Skeletal muscle satellite cell (primary cell): ENCODE measurements at regions not wholly inside any gene's neighbourhood (a gene's known extent, or its start where the extent isn't known, plus 50 kb on each side); places are given as distances from the start of the nearest gene placed in this dataset.
A peak's percentile ranks its signal among the peaks of the same experiment; 100 is the strongest.

Source experiments
- H3K27me3 ChIP-seq: 2 replicates; pipeline ENCODE4 v1.7.0; 2013; ENCODE audit warnings: low read length; ENCODE audit not compliant: control insufficient read depth, insufficient read depth
- H3K36me3 ChIP-seq: 2 replicates; pipeline ENCODE4 v1.7.0; 2013; ENCODE audit warnings: mild to moderate bottlenecking, control low read depth, low read length; ENCODE audit not compliant: insufficient read depth
- H3K4me1 ChIP-seq: 2 replicates; pipeline ENCODE4 v1.7.0; 2013; ENCODE audit warnings: low read length; ENCODE audit not compliant: control insufficient read depth, insufficient read depth
- H3K4me2 ChIP-seq: 2 replicates; pipeline ENCODE4 v1.7.0; 2013; ENCODE audit warnings: mild to moderate bottlenecking, low read length
- H3K4me3 ChIP-seq: 2 replicates; pipeline ENCODE4 v1.7.0; 2013; ENCODE audit warnings: low read length
- H3K9ac ChIP-seq: 2 replicates; pipeline ENCODE4 v1.7.0; 2013; ENCODE audit warnings: mild to moderate bottlenecking, low read depth, low read length, moderate library complexity
- H3K9me3 ChIP-seq: replicated peaks from 2 replicates; pipeline ENCODE4 v1.7.0; 2013; ENCODE audit warnings: mild to moderate bottlenecking, control low read depth, low read length

GRCh38 chr13:50376895-50377575 lies 361.8 kb downstream of the KCNRG start:
- no peak overlapping the region for H3K4me2 ChIP-seq
- no peak overlapping the region for H3K9ac ChIP-seq
- peaks cover 3% of the 10 kb centered on the region for H3K27me3 ChIP-seq
- peaks cover 10% of the 10 kb centered on the region for H3K4me1 ChIP-seq
- no peaks in the 10 kb centered on the region for H3K36me3 ChIP-seq
- peaks cover 14% of the 10 kb centered on the region for H3K9me3 ChIP-seq
- no peak overlapping the region for H3K4me3 ChIP-seq

DNA sequence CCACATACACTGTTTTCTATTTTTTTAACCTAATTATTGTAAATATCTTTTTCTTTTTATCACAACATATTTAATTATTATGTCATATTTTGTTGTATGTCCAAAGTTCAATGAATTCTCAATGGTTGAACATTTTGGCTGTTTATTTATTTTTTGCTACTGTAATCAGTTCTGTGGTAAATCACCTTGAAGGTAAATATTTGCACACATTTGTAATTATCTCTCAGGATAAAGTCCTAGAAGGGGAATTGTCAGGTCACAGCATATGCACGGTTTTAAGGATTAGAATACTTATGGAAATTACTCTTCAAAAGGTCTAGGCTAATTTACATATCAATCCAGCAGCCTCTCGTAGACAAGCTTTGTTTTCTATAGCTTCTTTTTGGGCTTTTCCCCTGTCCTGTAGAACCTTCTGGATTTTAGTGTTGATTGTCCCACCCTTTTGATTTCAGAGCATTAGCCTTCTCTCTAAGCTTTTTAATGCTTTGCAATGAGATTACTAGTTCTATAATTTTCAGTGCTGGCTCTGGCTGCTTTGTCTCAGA lies 362.6 kb downstream of the KCNRG start:
- peaks cover 3% of the 10 kb centered on the region for H3K27me3 ChIP-seq
- no peak overlapping the region for H3K9ac ChIP-seq
- H3K9me3 ChIP-seq: peaks cover 14% of the 10 kb centered on the region
- H3K4me1 ChIP-seq: peaks cover 10% of the 10 kb centered on the region
- no peak overlapping the region for H3K4me3 ChIP-seq
- no peaks in the 10 kb centered on the region for H3K36me3 ChIP-seq
- no peak overlapping the region for H3K4me2 ChIP-seq

DNA sequence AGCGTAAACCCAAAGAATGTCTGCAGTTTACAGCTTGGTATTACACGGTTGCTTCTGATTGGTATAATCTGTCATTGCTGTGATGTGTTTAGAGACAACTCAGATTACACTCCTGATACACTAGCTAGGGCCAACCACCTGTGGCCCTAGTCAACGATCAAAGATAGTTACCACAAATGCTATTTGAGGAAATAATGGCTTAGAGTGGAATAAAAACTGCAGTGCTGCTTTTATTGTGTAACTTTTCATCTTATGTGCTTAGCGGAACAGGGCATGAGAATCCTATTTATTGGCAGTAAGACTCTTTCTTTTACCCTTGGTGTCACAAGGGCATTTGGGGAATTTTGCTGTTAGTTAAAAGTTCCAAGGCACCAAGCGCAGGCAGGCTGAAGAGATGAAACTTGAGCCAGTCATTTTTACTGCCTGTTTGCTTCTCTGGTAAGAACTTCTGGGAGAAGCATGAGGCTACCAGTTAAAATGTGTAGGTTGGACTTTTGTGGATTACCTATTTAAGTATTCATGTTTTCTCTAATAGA lies 363.3 kb downstream of the KCNRG start:
- peaks cover 14% of the 10 kb centered on the region for H3K9me3 ChIP-seq
- H3K4me2 ChIP-seq: no peak overlapping the region
- no peak overlapping the region for H3K4me3 ChIP-seq
- H3K36me3 ChIP-seq: no peaks in the 10 kb centered on the region
- peaks cover 3% of the 10 kb centered on the region for H3K27me3 ChIP-seq
- peaks cover 10% of the 10 kb centered on the region for H3K4me1 ChIP-seq
- H3K9ac ChIP-seq: no peak overlapping the region

DNA sequence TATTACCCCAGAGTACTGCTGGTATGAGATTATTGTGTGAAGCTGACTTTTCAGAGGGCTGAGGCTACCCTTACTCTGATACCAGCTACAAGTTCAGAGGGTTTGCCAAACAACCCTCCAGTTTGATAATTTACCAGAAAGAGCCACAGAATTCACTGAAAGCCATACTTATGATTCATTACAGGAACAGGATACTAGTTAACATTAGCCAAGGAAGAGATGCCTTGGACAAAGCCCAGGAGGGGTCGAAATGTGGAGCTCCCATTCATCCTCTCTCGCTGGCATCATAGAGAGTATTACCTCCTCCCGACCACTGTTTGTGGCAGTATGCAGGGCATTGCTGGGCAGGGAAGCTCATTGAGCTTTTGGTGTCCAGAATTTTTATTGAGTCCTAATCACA lies 364.3 kb downstream of the KCNRG start:
- Histone ChIP-seq H3K4me1 (peaks cover 10% of the 10 kb centered on the region), H3K4me2 (no peak overlapping the region), H3K36me3 (no peaks in the 10 kb centered on the region), H3K9ac (no peak overlapping the region), H3K9me3 (peaks cover 14% of the 10 kb centered on the region), H3K27me3 (peaks cover 3% of the 10 kb centered on the region), H3K4me3 (no peak overlapping the region)

GRCh38 chr13:50380905-50381304 lies 365.7 kb downstream of the KCNRG start:
- Histone ChIP-seq H3K4me2 (no peak overlapping the region), H3K9ac (no peak overlapping the region), H3K36me3 (no peaks in the 10 kb centered on the region), H3K27me3 (peaks cover 3% of the 10 kb centered on the region), H3K4me1 (peaks cover 13% of the 10 kb centered on the region), H3K4me3 (no peak overlapping the region), H3K9me3 (peaks cover 14% of the 10 kb centered on the region)

DNA sequence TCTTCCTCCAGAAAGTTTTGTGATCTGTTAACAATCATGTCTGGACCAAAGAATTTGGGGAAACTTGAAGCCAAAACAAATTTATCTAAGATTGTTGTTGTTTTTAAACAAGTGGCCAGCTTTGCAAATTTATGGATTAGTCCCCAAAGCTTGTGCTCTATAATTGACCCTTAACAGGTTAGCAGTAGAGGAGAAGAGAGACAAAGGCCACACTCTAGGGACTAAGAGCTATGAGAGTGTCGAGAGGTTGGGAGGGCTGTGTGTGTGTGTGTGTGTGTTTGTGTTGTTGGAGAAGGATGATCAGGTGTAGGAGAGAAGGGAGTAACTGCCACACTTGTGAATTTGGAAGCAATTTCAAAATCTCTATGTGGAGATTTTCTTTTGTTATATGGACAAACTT lies 367.3 kb downstream of the KCNRG start:
- H3K4me3 ChIP-seq: no peak overlapping the region
- H3K4me2 ChIP-seq: no peak overlapping the region
- peaks cover 29% of the 10 kb centered on the region for H3K4me1 ChIP-seq
- H3K36me3 ChIP-seq: no peaks in the 10 kb centered on the region
- H3K27me3 ChIP-seq: peaks cover 3% of the 10 kb centered on the region
- no peak overlapping the region for H3K9ac ChIP-seq
- H3K9me3 ChIP-seq: peaks cover 14% of the 10 kb centered on the region

DNA sequence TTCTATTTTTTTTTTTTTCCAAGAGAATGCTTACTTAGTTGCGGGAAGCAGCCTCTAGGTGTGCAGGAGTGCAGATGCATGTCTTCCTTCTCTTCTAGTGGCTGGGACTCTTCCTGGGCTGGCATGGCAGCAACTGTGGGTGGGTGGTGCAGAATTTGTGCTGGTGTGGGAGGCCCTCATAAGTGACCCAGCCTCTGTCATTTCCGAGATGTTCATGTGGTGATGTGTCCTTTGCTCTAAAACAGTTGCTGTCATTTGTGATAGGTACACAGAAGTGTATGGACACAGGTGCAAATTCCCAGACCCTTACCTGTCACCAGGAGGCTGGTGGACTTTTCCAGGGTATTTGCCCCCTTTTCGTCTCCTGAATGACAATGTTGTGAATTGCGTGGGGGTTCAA lies 367.7 kb downstream of the KCNRG start:
- Histone ChIP-seq H3K9me3 (peaks cover 14% of the 10 kb centered on the region), H3K4me2 (no peak overlapping the region), H3K36me3 (no peaks in the 10 kb centered on the region), H3K4me3 (no peak overlapping the region), H3K27me3 (peaks cover 3% of the 10 kb centered on the region), H3K4me1 (peaks cover 34% of the 10 kb centered on the region), H3K9ac (no peak overlapping the region)

GRCh38 chr13:50384724-50385123 lies 369.5 kb downstream of the KCNRG start:
- Histone ChIP-seq H3K9me3 (peaks cover 14% of the 10 kb centered on the region), H3K9ac (no peak overlapping the region), H3K4me2 (no peak overlapping the region), H3K36me3 (no peaks in the 10 kb centered on the region), H3K4me3 (no peak overlapping the region), H3K27me3 (no peaks in the 10 kb centered on the region), H3K4me1 (peaks cover 26% of the 10 kb centered on the region)

DNA sequence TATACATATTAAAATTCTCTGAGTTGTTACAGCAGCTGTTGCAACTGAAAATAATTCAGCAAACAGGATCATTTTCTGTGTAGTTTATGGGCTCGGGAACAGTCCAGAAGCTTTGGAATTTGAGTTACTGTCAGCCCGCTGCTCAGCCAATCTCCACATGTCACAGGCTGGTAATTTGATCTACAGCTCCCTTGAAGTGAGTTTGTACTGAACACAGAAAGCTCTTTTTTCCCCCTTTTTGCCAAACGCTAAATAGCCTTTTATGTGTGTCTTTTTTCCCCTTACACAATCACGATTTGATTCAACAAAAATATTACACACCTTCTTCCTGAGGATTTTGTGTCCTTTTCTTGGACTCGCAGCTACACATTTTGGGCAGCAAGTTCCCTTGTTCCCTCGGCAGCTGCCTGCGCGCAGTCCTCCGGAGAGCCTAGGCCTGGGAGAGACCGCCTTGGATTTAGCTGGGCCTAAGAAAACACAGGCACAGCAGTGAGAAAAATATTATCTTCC lies 371.4 kb downstream of the KCNRG start:
- Histone ChIP-seq H3K9me3 (peaks cover under 1% of the 10 kb centered on the region), H3K9ac (peak overlapping the region; percentile 64), H3K4me3 (peak overlapping the region; percentile 37), H3K36me3 (no peaks in the 10 kb centered on the region), H3K4me1 (peaks cover 24% of the 10 kb centered on the region), H3K4me2 (peak overlapping the region; percentile 75), H3K27me3 (no peaks in the 10 kb centered on the region)

- Histone ChIP-seq H3K4me1 (peaks cover 24% of the 10 kb centered on the region), H3K9me3 (no peaks in the 10 kb centered on the region), H3K4me3 (peak overlapping the region; percentile 37), H3K36me3 (no peaks in the 10 kb centered on the region), H3K27me3 (no peaks in the 10 kb centered on the region), H3K9ac (peak overlapping the region; percentile 64), H3K4me2 (peak overlapping the region; percentile 75)
Measured at GRCh38 chr13:50387051-50387581, 371.9 kb downstream of the KCNRG start.

GRCh38 chr13:50388481-50388880 lies 373.2 kb downstream of the KCNRG start:
- no peaks in the 10 kb centered on the region for H3K9me3 ChIP-seq
- H3K36me3 ChIP-seq: no peaks in the 10 kb centered on the region
- H3K27me3 ChIP-seq: no peaks in the 10 kb centered on the region
- H3K4me1 ChIP-seq: peaks cover 28% of the 10 kb centered on the region
- no peak overlapping the region for H3K9ac ChIP-seq
- H3K4me3 ChIP-seq: no peak overlapping the region
- H3K4me2 ChIP-seq: no peak overlapping the region
